ENCODE measurements at regions not wholly inside any gene's neighbourhood (a gene's known extent, or its start where the extent isn't known, plus 50 kb on each side); places are given as distances from the start of the nearest gene placed in this dataset.

DNA sequence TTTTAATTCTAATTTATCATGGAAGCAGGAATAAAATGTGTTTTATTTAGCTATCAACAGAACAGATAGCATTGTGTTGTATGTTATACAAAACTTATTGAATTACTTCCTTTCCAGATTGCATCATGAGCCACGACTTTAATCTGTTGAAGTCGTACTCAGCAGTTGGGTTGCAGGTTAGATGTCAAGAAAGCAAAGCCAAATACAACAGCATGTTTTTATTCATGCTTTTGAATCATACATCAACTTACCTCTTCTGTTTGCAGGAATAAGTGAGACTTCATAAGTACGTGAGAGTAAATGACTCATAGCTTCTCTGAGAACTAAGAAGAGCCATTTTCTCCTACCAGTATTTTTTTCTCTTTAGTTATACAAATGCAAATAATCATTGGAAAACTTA is 110.8 kb upstream of the ADGRL4 start:
- Histone ChIP-seq H3K27ac (ENCODE audit: low read depth, low read length) (no peak overlapping the region), H3K9ac (ENCODE audit: low read depth in 1 of 2, low read length in 2 of 2) (no peak overlapping the region), H3K27me3 (ENCODE audit: control insufficient read depth in 1 of 2, insufficient read depth in 2 of 2, low read length in 2 of 2) (no peaks in the 10 kb centered on the region), H3K4me3 (ENCODE audit: low read depth in 1 of 2, low read length in 2 of 2) (no peak overlapping the region), H3K9me3 (ENCODE audit: control insufficient read depth in 1 of 2, low read length in 2 of 2) (no peaks in the 10 kb centered on the region), H3K4me1 (ENCODE audit: control insufficient read depth in 1 of 2, insufficient read depth in 2 of 2, low read length in 2 of 2) (no peaks in the 10 kb centered on the region), H3K36me3 (ENCODE audit: control insufficient read depth in 1 of 2, insufficient read depth in 2 of 2, low read length in 2 of 2) (no peaks in the 10 kb centered on the region)

- no peaks in the 10 kb centered on the region for H3K36me3 ChIP-seq (ENCODE audit: control insufficient read depth in 1 of 2, insufficient read depth in 2 of 2, low read length in 2 of 2)
- no peaks in the 10 kb centered on the region for H3K27me3 ChIP-seq (ENCODE audit: control insufficient read depth in 1 of 2, insufficient read depth in 2 of 2, low read length in 2 of 2)
- no peak overlapping the region for H3K27ac ChIP-seq (ENCODE audit: low read depth, low read length)
- no peaks in the 10 kb centered on the region for H3K4me1 ChIP-seq (ENCODE audit: control insufficient read depth in 1 of 2, insufficient read depth in 2 of 2, low read length in 2 of 2)
- no peak overlapping the region for H3K9ac ChIP-seq (ENCODE audit: low read depth in 1 of 2, low read length in 2 of 2)
- no peak overlapping the region for H3K4me3 ChIP-seq (ENCODE audit: low read depth in 1 of 2, low read length in 2 of 2)
- H3K9me3 ChIP-seq (ENCODE audit: control insufficient read depth in 1 of 2, low read length in 2 of 2), result no peaks in the 10 kb centered on the region
Measured at GRCh38 chr1:79113836-79114235, 107.3 kb upstream of the ADGRL4 start.

DNA sequence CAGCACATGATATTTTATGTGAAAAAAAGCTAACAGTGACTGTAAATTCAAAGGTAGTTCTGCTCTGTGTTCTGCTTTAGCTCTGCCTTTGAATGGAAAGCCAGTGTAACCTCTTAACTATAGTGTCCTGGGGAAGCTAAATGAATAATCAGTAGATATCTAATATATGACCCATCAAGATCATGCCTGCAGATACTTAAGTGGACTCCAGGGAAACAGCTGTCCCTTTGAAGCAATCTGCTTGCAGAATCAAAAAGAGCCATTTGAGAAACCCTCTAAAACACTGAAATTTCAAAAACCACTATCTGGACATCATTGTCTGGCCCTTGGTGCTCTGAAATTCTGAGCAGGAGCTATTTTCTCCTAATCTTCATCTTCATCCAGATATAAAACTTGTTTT is 104.2 kb upstream of the ADGRL4 start:
- Histone ChIP-seq H3K36me3 (ENCODE audit: control insufficient read depth in 1 of 2, insufficient read depth in 2 of 2, low read length in 2 of 2) (no peaks in the 10 kb centered on the region), H3K4me1 (ENCODE audit: control insufficient read depth in 1 of 2, insufficient read depth in 2 of 2, low read length in 2 of 2) (no peaks in the 10 kb centered on the region)

GRCh38 chr1:79109445-79109844 is 102.9 kb upstream of the ADGRL4 start:
- no peaks in the 10 kb centered on the region for H3K4me1 ChIP-seq (ENCODE audit: control insufficient read depth in 1 of 2, insufficient read depth in 2 of 2, low read length in 2 of 2)
- H3K4me3 ChIP-seq (ENCODE audit: low read depth in 1 of 2, low read length in 2 of 2), result no peak overlapping the region
- H3K27me3 ChIP-seq (ENCODE audit: control insufficient read depth in 1 of 2, insufficient read depth in 2 of 2, low read length in 2 of 2), result no peaks in the 10 kb centered on the region
- no peak overlapping the region for H3K27ac ChIP-seq (ENCODE audit: low read depth, low read length)
- peaks cover 0 to 5% of the 10 kb centered on the region in 2 donors for H3K9me3 ChIP-seq (ENCODE audit: control insufficient read depth in 1 of 2, low read length in 2 of 2)
- H3K9ac ChIP-seq (ENCODE audit: low read depth in 1 of 2, low read length in 2 of 2), result no peak overlapping the region
- H3K36me3 ChIP-seq (ENCODE audit: control insufficient read depth in 1 of 2, insufficient read depth in 2 of 2, low read length in 2 of 2), result no peaks in the 10 kb centered on the region

More for the DNA sequence above, 104.2 kb upstream of the ADGRL4 start:
- H3K9me3 ChIP-seq (ENCODE audit: control insufficient read depth in 1 of 2, low read length in 2 of 2), result peaks cover 0 to 5% of the 10 kb centered on the region in 2 donors
- H3K27ac ChIP-seq (ENCODE audit: low read depth, low read length), result no peak overlapping the region
- no peaks in the 10 kb centered on the region for H3K27me3 ChIP-seq (ENCODE audit: control insufficient read depth in 1 of 2, insufficient read depth in 2 of 2, low read length in 2 of 2)
- H3K4me3 ChIP-seq (ENCODE audit: low read depth in 1 of 2, low read length in 2 of 2), result no peak overlapping the region
- H3K9ac ChIP-seq (ENCODE audit: low read depth in 1 of 2, low read length in 2 of 2), result no peak overlapping the region

DNA sequence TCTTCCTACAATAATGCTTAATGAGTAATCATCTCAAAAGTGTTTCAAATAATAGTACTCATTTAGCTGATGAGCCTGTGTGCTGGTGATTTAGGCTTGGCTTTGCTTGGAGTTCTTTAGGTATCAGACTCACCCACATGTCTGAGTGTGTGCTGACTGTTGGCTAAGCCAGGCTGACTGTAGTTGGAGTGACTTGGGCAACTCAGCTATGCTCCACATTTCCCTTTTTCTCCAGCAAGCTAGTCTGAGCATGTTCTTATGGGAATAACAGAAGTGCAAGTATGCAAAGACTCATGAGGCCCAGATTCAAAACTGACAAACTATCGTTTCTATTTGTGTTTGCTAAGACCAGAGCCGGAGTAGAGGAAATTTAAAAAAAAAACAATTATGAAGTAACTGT is 99.0 kb upstream of the ADGRL4 start:
- no peak overlapping the region for H3K27ac ChIP-seq (ENCODE audit: low read depth, low read length)
- no peak overlapping the region for H3K4me3 ChIP-seq (ENCODE audit: low read depth in 1 of 2, low read length in 2 of 2)
- H3K4me1 ChIP-seq (ENCODE audit: control insufficient read depth in 1 of 2, insufficient read depth in 2 of 2, low read length in 2 of 2), result no peaks in the 10 kb centered on the region
- H3K9me3 ChIP-seq (ENCODE audit: control insufficient read depth in 1 of 2, low read length in 2 of 2), result peaks cover 0 to 5% of the 10 kb centered on the region in 2 donors
- H3K27me3 ChIP-seq (ENCODE audit: control insufficient read depth in 1 of 2, insufficient read depth in 2 of 2, low read length in 2 of 2), result no peaks in the 10 kb centered on the region
- H3K36me3 ChIP-seq (ENCODE audit: control insufficient read depth in 1 of 2, insufficient read depth in 2 of 2, low read length in 2 of 2), result no peaks in the 10 kb centered on the region
- no peak overlapping the region for H3K9ac ChIP-seq (ENCODE audit: low read depth in 1 of 2, low read length in 2 of 2)

DNA sequence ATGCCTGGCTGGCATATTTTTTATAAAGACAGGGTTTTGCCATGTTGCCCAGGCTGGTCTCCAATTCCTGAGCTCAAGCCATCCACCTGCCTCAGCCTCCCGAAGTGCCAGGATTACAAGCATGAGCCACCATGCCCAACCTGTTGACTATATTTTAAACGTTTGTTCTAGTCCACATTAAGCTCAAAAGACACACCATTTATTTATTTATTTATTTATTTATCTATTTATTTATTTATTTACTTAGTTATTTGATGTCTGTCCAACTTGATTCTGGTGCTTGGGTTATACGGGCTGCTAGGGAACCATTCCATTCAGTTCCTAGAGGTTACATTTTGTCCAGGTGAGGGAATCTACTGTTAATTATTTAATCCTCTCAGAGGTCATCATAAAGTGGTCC is 98.1 kb upstream of the ADGRL4 start:
- peaks cover 0 to 5% of the 10 kb centered on the region in 2 donors for H3K9me3 ChIP-seq (ENCODE audit: control insufficient read depth in 1 of 2, low read length in 2 of 2)
- H3K9ac ChIP-seq (ENCODE audit: low read depth in 1 of 2, low read length in 2 of 2), result no peak overlapping the region
- no peaks in the 10 kb centered on the region for H3K36me3 ChIP-seq (ENCODE audit: control insufficient read depth in 1 of 2, insufficient read depth in 2 of 2, low read length in 2 of 2)
- H3K27me3 ChIP-seq (ENCODE audit: control insufficient read depth in 1 of 2, insufficient read depth in 2 of 2, low read length in 2 of 2), result no peaks in the 10 kb centered on the region
- no peaks in the 10 kb centered on the region for H3K4me1 ChIP-seq (ENCODE audit: control insufficient read depth in 1 of 2, insufficient read depth in 2 of 2, low read length in 2 of 2)
- H3K4me3 ChIP-seq (ENCODE audit: low read depth in 1 of 2, low read length in 2 of 2), result no peak overlapping the region
- no peak overlapping the region for H3K27ac ChIP-seq (ENCODE audit: low read depth, low read length)

- H3K4me3 ChIP-seq (ENCODE audit: low read depth in 1 of 2, low read length in 2 of 2), result no peak overlapping the region
Measured at GRCh38 chr1:79100385-79100784, 93.9 kb upstream of the ADGRL4 start.

DNA sequence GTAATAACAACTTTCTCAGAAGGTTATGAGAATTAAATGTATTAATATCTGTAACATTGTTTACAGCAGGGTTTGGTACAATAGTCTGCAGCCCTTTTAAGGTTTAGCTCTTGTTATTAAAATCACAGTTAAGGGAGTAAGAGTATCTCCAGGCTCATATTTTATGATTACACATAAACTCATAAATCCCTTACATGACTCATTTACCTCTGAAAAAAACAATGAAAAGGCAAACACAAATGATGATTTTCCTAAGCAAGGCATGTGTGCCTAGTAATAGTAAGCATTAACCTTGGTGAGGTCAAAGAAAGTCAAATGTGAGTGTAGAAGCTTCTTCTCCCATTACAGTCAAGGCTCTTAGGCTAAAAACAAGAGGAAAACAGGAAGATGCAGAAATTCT is 84.5 kb upstream of the ADGRL4 start:
- Histone ChIP-seq H3K9ac (ENCODE audit: low read depth in 1 of 2, low read length in 2 of 2) (no peak overlapping the region), H3K4me1 (ENCODE audit: control insufficient read depth in 1 of 2, insufficient read depth in 2 of 2, low read length in 2 of 2) (no peaks in the 10 kb centered on the region), H3K27ac (ENCODE audit: low read depth, low read length) (no peak overlapping the region), H3K27me3 (ENCODE audit: control insufficient read depth in 1 of 2, insufficient read depth in 2 of 2, low read length in 2 of 2) (no peaks in the 10 kb centered on the region), H3K9me3 (ENCODE audit: control insufficient read depth in 1 of 2, low read length in 2 of 2) (no peaks in the 10 kb centered on the region), H3K36me3 (ENCODE audit: control insufficient read depth in 1 of 2, insufficient read depth in 2 of 2, low read length in 2 of 2) (no peaks in the 10 kb centered on the region), H3K4me3 (ENCODE audit: low read depth in 1 of 2, low read length in 2 of 2) (no peak overlapping the region)

More at GRCh38 chr1:79100385-79100784, 93.9 kb upstream of the ADGRL4 start:
- H3K27ac ChIP-seq (ENCODE audit: low read depth, low read length), result no peak overlapping the region
- H3K4me1 ChIP-seq (ENCODE audit: control insufficient read depth in 1 of 2, insufficient read depth in 2 of 2, low read length in 2 of 2), result no peaks in the 10 kb centered on the region
- H3K9ac ChIP-seq (ENCODE audit: low read depth in 1 of 2, low read length in 2 of 2), result no peak overlapping the region
- H3K27me3 ChIP-seq (ENCODE audit: control insufficient read depth in 1 of 2, insufficient read depth in 2 of 2, low read length in 2 of 2), result no peaks in the 10 kb centered on the region
- peaks cover 0 to 4% of the 10 kb centered on the region in 2 donors for H3K9me3 ChIP-seq (ENCODE audit: control insufficient read depth in 1 of 2, low read length in 2 of 2)
- H3K36me3 ChIP-seq (ENCODE audit: control insufficient read depth in 1 of 2, insufficient read depth in 2 of 2, low read length in 2 of 2), result no peaks in the 10 kb centered on the region

DNA sequence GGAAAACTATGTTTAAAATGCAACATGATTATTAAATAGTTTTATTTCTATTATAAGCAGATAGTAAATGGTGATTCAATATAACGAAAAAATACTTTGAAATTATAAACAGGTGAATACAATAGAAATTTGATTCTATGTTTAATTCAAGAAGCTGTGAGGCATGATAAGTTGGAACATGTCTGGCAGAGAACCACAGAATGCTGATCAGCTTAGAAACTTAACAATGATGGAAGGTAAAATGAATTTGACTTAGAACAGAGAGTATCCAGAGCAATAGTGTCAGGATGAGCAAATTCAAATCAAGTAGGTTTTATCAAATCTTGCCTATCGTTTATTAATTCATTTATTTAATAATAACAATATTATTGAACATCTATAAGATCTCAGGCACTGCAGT is 83.4 kb upstream of the ADGRL4 start:
- Histone ChIP-seq H3K9me3 (ENCODE audit: control insufficient read depth in 1 of 2, low read length in 2 of 2) (no peaks in the 10 kb centered on the region), H3K27me3 (ENCODE audit: control insufficient read depth in 1 of 2, insufficient read depth in 2 of 2, low read length in 2 of 2) (no peaks in the 10 kb centered on the region), H3K4me1 (ENCODE audit: control insufficient read depth in 1 of 2, insufficient read depth in 2 of 2, low read length in 2 of 2) (no peaks in the 10 kb centered on the region), H3K27ac (ENCODE audit: low read depth, low read length) (no peak overlapping the region), H3K9ac (ENCODE audit: low read depth in 1 of 2, low read length in 2 of 2) (no peak overlapping the region), H3K36me3 (ENCODE audit: control insufficient read depth in 1 of 2, insufficient read depth in 2 of 2, low read length in 2 of 2) (no peaks in the 10 kb centered on the region), H3K4me3 (ENCODE audit: low read depth in 1 of 2, low read length in 2 of 2) (no peak overlapping the region)

GRCh38 chr1:79082233-79082632 is 75.7 kb upstream of the ADGRL4 start:
- no peaks in the 10 kb centered on the region for H3K4me1 ChIP-seq (ENCODE audit: control insufficient read depth in 1 of 2, insufficient read depth in 2 of 2, low read length in 2 of 2)
- no peaks in the 10 kb centered on the region for H3K27me3 ChIP-seq (ENCODE audit: control insufficient read depth in 1 of 2, insufficient read depth in 2 of 2, low read length in 2 of 2)
- no peak overlapping the region for H3K9ac ChIP-seq (ENCODE audit: low read depth in 1 of 2, low read length in 2 of 2)
- no peak overlapping the region for H3K27ac ChIP-seq (ENCODE audit: low read depth, low read length)
- no peaks in the 10 kb centered on the region for H3K9me3 ChIP-seq (ENCODE audit: control insufficient read depth in 1 of 2, low read length in 2 of 2)
- no peaks in the 10 kb centered on the region for H3K36me3 ChIP-seq (ENCODE audit: control insufficient read depth in 1 of 2, insufficient read depth in 2 of 2, low read length in 2 of 2)
- no peak overlapping the region for H3K4me3 ChIP-seq (ENCODE audit: low read depth in 1 of 2, low read length in 2 of 2)

DNA sequence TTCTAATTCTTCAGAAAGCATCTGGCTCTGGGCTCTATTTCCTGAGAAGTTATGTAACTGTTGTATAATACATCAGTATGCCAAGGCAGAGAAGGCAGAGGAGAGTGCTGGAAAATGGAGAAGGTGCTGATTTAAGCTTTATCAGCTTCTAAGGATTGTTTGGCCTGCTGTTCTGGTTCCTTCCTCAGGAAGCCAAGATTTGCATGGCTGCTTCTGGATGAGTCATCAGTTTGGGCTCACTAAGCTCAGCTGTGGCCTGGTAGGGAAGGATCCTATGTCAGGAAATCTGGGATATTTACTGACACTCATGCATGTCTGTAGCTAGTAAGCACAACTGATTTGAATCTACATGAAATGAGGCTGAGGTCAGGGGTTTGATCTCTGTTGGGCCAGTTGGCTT is 73.2 kb upstream of the ADGRL4 start:
- H3K27ac ChIP-seq (ENCODE audit: low read depth, low read length), result no peak overlapping the region
- no peaks in the 10 kb centered on the region for H3K4me1 ChIP-seq (ENCODE audit: control insufficient read depth in 1 of 2, insufficient read depth in 2 of 2, low read length in 2 of 2)
- H3K9ac ChIP-seq (ENCODE audit: low read depth in 1 of 2, low read length in 2 of 2), result no peak overlapping the region
- H3K27me3 ChIP-seq (ENCODE audit: control insufficient read depth in 1 of 2, insufficient read depth in 2 of 2, low read length in 2 of 2), result no peaks in the 10 kb centered on the region
- H3K36me3 ChIP-seq (ENCODE audit: control insufficient read depth in 1 of 2, insufficient read depth in 2 of 2, low read length in 2 of 2), result no peaks in the 10 kb centered on the region
- H3K9me3 ChIP-seq (ENCODE audit: control insufficient read depth in 1 of 2, low read length in 2 of 2), result no peaks in the 10 kb centered on the region
- H3K4me3 ChIP-seq (ENCODE audit: low read depth in 1 of 2, low read length in 2 of 2), result no peak overlapping the region
